ENCODE measurements at regions not wholly inside any gene's neighbourhood (a gene's known extent, or its start where the extent isn't known, plus 50 kb on each side); places are given as distances from the start of the nearest gene placed in this dataset.

- Histone ChIP-seq H3K79me1 (ENCODE audit: low read depth, low read length) (no peaks in the 10 kb centered on the region), H2AK5ac (ENCODE audit: low read depth, low read length) (no peak overlapping the region), H4K20me1 (replicated peaks in 1 of 2; ENCODE audit: control insufficient read depth in 1 of 2, insufficient read depth in 2 of 2, low read length in 2 of 2) (no peaks in the 10 kb centered on the region), H3K4me3 (ENCODE audit: extremely low read depth in 1 of 4, insufficient read depth in 2 of 4, low read depth in 3 of 4, low read length in 4 of 4) (no peak overlapping the region), H3K27ac (ENCODE audit: low read depth, low read length) (no peak overlapping the region), H3K56ac (replicated peaks; ENCODE audit: insufficient read length, low read depth, low read length) (no peak overlapping the region), H3K9me3 (ENCODE audit: insufficient read depth in 2 of 2, low read depth in 1 of 2, low read length in 1 of 2) (no peaks in the 10 kb centered on the region), H2BK15ac (ENCODE audit: low read length) (no peak overlapping the region), H3K9ac (replicated peaks in 1 of 4; ENCODE audit: extremely low read depth in 1 of 4, low read depth in 3 of 4, low read length in 3 of 4) (no peak overlapping the region), H3K23ac (ENCODE audit: insufficient read length) (no peak overlapping the region), H3K27me3 (replicated peaks in 1 of 4; ENCODE audit: control insufficient read depth in 3 of 4, extremely low read depth in 1 of 4, insufficient read depth in 3 of 4, low read length in 3 of 4) (no peaks in the 10 kb centered on the region), H3K14ac (ENCODE audit: insufficient read length) (no peak overlapping the region), H2BK5ac (ENCODE audit: low read depth, low read length) (no peak overlapping the region), H4K8ac (ENCODE audit: extremely low read depth, insufficient read depth, low read length) (no peak overlapping the region), H2BK20ac (ENCODE audit: low read length) (no peak overlapping the region), H3K23me2 (ENCODE audit: low read depth, low read length) (peaks cover 2% of the 10 kb centered on the region; the same call in 1 of the 2 replicates), H2AFZ (ENCODE audit: low read length) (no peak overlapping the region), H2BK12ac (ENCODE audit: low read depth, low read length) (no peak overlapping the region), H3K4ac (replicated peaks; ENCODE audit: insufficient read length, low read depth, low read length) (no peak overlapping the region), H3K4me2 (ENCODE audit: insufficient read depth in 1 of 2, low read depth in 2 of 2, low read length in 2 of 2) (no peak overlapping the region), H3K79me2 (ENCODE audit: control insufficient read depth in 1 of 2, insufficient read depth in 2 of 2, low read length in 2 of 2) (no peaks in the 10 kb centered on the region), H3K4me1 (replicated peaks in 1 of 4; ENCODE audit: control insufficient read depth in 3 of 4, insufficient read depth in 4 of 4, low read length in 3 of 4) (no peaks in the 10 kb centered on the region), H3K18ac (ENCODE audit: extremely low read depth, low read length) (no peak overlapping the region), H4K5ac (ENCODE audit: insufficient read length, low read depth, low read length) (no peak overlapping the region), H2BK120ac (replicated peaks; ENCODE audit: low read depth, low read length) (no peak overlapping the region), H3K36me3 (ENCODE audit: control insufficient read depth in 2 of 4, insufficient read depth in 4 of 4, low read length in 3 of 4) (no peaks in the 10 kb centered on the region), H4K91ac (replicated peaks; ENCODE audit: insufficient read length, low read length) (no peak overlapping the region)
- 83% methylated on average over 2 of the region's 2 CpGs; no CpG with 5 or more reads in 1 of the 2 experiments for WGBS, 2 experiments (ENCODE audit: extremely low coverage in 1 of 2, insufficient coverage in 1 of 2, insufficient read length in 1 of 2, insufficient replicate concordance in 2 of 2, low coverage in 1 of 2, low lambda C conversion rate in 2 of 2, missing lambda C conversion rate in 1 of 2)
- no peak for DNase-seq (ENCODE audit: low read depth in 1 of 2, low spot score in 2 of 2)
- ChIA-PET POLR2A (ENCODE audit: partially characterized antibody) (no interaction called here), CTCF (ENCODE audit: partially characterized antibody) (interaction anchor here (1.8 kb wide), 1 partner anchor 34 kb away, joined by 5 read pairs; no protein-coding TSS in a partner anchor)
- no peak for FAIRE-seq
- no peak for TF ChIP-seq CREB1 (IDR thresholded peaks at IDR 0.05)
- no peak for TF ChIP-seq EP300 (IDR thresholded peaks at IDR 0.05; ENCODE audit: borderline replicate concordance in 1 of 2, low read depth in 2 of 2, low read length in 2 of 2)
- TF ChIP-seq TEAD4 (IDR thresholded peaks at IDR 0.05; ENCODE audit: low read depth, low read length), result no peak
- TF ChIP-seq JUN (IDR thresholded peaks at IDR 0.05; ENCODE audit: low read depth, low read length), result no peak
Measured at GRCh38 chr14:58861586-58861985, 223.8 kb downstream of the DACT1 start.
